HFF-Myc (cell line): ENCODE measurements at regions not wholly inside any gene's neighbourhood (a gene's known extent, or its start where the extent isn't known, plus 50 kb on each side); places are given as distances from the start of the nearest gene placed in this dataset.

ENCODE experiments used
- DNase-seq: peaks from one replicate; pipeline ENCODE4 v3.0.0-alpha.2; 2011; ENCODE audit warnings: low read depth; ENCODE audit errors: extremely low read depth
- H3K4me3 ChIP-seq: replicated peaks from 2 replicates; pipeline ENCODE4 v1.5.1; 2011; ENCODE audit warnings: low read depth, mild to moderate bottlenecking, control low read depth, low read length
- TF ChIP-seq, protein P1 (sequence below): IDR thresholded peaks from 2 replicates; pipeline ENCODE4 v1.5.1; 2012; ENCODE audit warnings: mild to moderate bottlenecking, low read depth, low read length, control low read depth; ENCODE audit errors: missing control alignments

DNA sequence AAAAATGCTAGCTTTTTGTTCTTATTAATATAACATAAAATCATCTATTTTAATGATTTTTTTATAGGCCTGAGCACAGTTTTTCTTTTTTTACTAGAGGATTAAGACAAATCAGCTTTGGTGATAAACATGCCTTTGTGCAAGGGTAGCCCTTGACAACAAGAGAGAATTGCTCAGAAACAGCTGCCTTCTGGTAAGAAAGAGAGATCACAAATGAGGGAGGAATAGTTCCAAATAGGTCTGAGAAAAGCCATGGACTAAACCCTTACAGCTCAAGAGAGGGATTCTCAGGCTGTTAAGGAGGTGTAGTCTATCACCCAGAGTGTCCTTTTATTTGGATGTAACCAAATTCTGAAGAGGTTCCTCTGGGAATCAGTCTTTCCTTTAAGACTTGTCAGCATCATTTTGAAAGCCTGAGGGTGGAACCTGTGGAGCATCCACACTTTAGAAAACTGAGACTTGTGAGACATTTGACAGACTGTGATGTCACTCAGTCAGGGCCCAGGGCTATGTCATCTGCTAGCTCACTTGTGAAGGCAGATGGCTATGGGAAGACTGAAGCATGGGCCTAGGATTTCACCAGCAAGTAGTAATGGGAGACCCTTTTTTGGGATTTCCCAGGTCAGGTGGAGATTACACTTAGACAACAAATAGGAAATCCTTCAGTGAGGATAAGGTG, 102.9 kb upstream of the KCNAB1 start:
- H3K4me3 ChIP-seq, result no peak overlapping the region
- no peak for DNase-seq
- TF ChIP-seq, protein P1, sequence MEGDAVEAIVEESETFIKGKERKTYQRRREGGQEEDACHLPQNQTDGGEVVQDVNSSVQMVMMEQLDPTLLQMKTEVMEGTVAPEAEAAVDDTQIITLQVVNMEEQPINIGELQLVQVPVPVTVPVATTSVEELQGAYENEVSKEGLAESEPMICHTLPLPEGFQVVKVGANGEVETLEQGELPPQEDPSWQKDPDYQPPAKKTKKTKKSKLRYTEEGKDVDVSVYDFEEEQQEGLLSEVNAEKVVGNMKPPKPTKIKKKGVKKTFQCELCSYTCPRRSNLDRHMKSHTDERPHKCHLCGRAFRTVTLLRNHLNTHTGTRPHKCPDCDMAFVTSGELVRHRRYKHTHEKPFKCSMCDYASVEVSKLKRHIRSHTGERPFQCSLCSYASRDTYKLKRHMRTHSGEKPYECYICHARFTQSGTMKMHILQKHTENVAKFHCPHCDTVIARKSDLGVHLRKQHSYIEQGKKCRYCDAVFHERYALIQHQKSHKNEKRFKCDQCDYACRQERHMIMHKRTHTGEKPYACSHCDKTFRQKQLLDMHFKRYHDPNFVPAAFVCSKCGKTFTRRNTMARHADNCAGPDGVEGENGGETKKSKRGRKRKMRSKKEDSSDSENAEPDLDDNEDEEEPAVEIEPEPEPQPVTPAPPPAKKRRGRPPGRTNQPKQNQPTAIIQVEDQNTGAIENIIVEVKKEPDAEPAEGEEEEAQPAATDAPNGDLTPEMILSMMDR, result no peak

DNA sequence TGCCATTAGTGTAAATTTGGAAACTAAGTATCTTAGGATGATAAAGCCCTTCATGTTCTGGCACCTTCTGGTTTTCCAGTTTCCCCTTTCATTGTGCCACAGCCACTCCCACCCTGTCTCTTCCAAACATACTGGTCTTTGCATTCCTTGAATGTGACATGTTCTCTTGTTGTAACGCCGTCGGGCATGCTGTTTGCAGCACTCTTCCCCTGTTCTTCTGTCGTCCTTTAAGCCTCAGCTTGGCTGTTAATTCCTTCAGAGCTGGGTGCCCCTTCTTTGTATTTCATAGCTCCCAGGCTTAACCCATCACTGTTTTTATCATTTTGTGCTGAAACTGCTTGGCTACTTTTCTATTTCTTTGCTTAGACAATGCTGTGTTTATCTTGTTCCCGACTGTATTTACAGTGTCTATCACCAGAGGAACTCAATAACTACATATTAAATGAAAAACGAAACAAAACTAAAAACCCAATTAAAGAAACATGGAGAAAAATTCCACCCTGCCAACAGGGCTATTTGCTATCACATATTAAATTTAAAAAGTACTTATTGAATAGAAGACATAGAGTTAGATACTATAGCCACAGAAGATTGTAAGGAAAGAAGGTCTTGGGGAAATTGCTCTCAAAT, 95.4 kb upstream of the KCNAB1 start:
- no peak for DNase-seq
- TF ChIP-seq, protein P1, result no peak
- H3K4me3 ChIP-seq, result no peak overlapping the region

DNA sequence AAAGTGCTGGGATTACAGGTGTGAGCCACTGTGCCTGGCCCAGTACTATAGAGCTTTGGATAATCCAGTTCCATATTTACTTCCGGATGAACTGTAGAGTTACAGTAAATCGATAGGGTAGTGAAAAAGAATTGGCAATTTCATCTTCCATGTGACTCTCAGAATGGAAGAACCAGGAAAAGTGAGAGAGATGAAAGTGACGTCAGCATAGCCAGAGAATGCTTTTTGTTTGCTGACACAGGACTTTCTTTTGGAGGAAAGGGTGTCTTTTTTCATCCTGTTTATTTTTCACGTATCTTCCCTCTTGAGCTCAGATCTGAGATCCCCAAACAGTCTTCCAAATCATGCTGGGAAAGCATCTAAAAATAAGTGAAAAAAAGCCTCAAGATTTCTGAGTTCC, 91.2 kb upstream of the KCNAB1 start:
- TF ChIP-seq, protein P1, result no peak
- DNase-seq, result no peak
- no peak overlapping the region for H3K4me3 ChIP-seq

- no peak overlapping the region for H3K4me3 ChIP-seq
- TF ChIP-seq, protein P1, result no peak
- DNase-seq, result no peak
Measured at GRCh38 chr3:156030723-156031122, 89.7 kb upstream of the KCNAB1 start.

- TF ChIP-seq, protein P1, result no peak
- H3K4me3 ChIP-seq, result no peak overlapping the region
- no peak for DNase-seq
Measured at GRCh38 chr3:156033428-156033827, 87.0 kb upstream of the KCNAB1 start.

DNA sequence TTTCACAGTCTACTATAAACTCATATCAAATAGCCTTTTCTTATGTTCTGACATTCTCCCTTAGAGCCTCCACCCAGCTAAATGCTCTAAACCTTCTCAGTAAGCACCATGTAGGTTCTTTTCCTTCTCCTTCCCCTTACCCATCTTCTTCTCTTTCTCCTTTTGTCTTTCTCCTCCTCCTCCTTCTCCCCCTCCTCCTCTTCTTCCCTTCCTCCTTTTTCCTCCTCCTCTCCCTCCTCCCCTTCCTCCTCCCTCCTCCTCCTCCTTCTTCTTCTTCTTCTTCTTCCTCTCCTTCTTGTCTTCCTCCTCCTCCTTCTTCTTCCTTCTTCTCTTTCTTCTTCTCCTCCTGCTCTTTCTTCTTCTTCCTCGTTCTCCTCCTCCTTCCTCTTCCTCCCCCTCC, 85.2 kb upstream of the KCNAB1 start:
- H3K4me3 ChIP-seq, result no peak overlapping the region
- DNase-seq, result no peak
- TF ChIP-seq, protein P1, result no peak
